A549 (cell line): ENCODE measurements at regions not wholly inside any gene's neighbourhood (a gene's known extent, or its start where the extent isn't known, plus 50 kb on each side); places are given as distances from the start of the nearest gene placed in this dataset.

Source experiments
- ATAC-seq, 2 experiments: fragments of 200-7000 bp in 1 of 2; fragments of >200 bp in 1 of 2; cut with Nextera tagmentation in 1 of 2; cut with Tn5 transposase in 1 of 2; 3 replicates each; pipeline versions ENCODE4 v1.8.0 to v1.9.1; 2018 to 2020; ENCODE audit warnings: mild to moderate bottlenecking in 1 of 2, moderate library complexity in 1 of 2
- CTCF ChIA-PET: fragments of 300-600 bp; sonication (Branson Sonifier 250); formaldehyde crosslinking; extraction: SDS; loops from one replicate; lab custom pipeline; 2021; ENCODE audit warnings: antibody characterized with exemption, inconsistent platforms; lab: Yijun Ruan, JAX
- POLR2A ChIA-PET: fragments of 350-600 bp; formaldehyde crosslinking; extraction: SDS; loops from one replicate; lab custom pipeline; 2021; ENCODE audit warnings: antibody characterized with exemption, inconsistent platforms; lab: Yijun Ruan, JAX
- DNase-seq, 2 experiments: peaks; one replicate each; pipeline versions ENCODE4 v3.0.0 to v3.0.0-alpha.2; 2011 to 2016; ENCODE audit warnings: low read depth in 1 of 2, low spot score in 1 of 2
- FAIRE-seq: peaks from 2 replicates; lab custom pipeline; 2011; peaks lifted over from hg19 to GRCh38; lab: Jason Lieb, UNC
- H3K27ac ChIP-seq, 2 experiments: fragments of >200 bp; sonication (Bioruptor Twin); formaldehyde crosslinking; 3 replicates each; pipeline ENCODE4 v1.5.1; 2016 to 2017
- H3K4me1 ChIP-seq: fragments of >200 bp; sonication (Bioruptor Twin); formaldehyde crosslinking; 3 replicates; pipeline ENCODE4 v1.6.1; 2016
- H3K4me2 ChIP-seq: fragments of >200 bp; sonication (Bioruptor Twin); formaldehyde crosslinking; 3 replicates; pipeline ENCODE4 v1.6.1; 2016
- H3K4me3 ChIP-seq: fragments of >200 bp; sonication (Bioruptor Twin); formaldehyde crosslinking; 3 replicates; pipeline ENCODE4 v1.5.1; 2016
- H3K9me3 ChIP-seq: fragments of >200 bp; sonication (Bioruptor Twin); formaldehyde crosslinking; 3 replicates; pipeline ENCODE4 v1.6.1; 2016
- BCL3 ChIP-seq: fragments of >200 bp; sonication (Bioruptor Twin); formaldehyde crosslinking; IDR thresholded peaks from 3 replicates; pipeline ENCODE4 v1.6.1; 2016
- CBX8 ChIP-seq: fragments of 200-600 bp; sonication (generic); IDR thresholded peaks from 2 replicates; pipeline ENCODE4 v1.6.1; 2016
- CHD2 ChIP-seq: fragments of 150-350 bp; IDR thresholded peaks from 2 replicates; pipeline ENCODE4 v1.6.1; 2014; ENCODE audit warnings: low read length; ENCODE audit not compliant: partially characterized antibody
- CTCF ChIP-seq: fragments of >200 bp; sonication (Bioruptor Twin); formaldehyde crosslinking; IDR thresholded peaks from 3 replicates; pipeline ENCODE4 v1.5.1; 2016
- E2F6 ChIP-seq: IDR thresholded peaks from 2 replicates; pipeline ENCODE4 v1.6.1; 2012; ENCODE audit warnings: low read depth, borderline replicate concordance
- EHMT2 ChIP-seq: fragments of 200-600 bp; sonication (generic); IDR thresholded peaks from 2 replicates; pipeline ENCODE4 v1.6.1; 2016; ENCODE audit warnings: antibody characterized with exemption, low read depth, mild to moderate bottlenecking, moderate library complexity
- ELK1 ChIP-seq: fragments of 150-350 bp; IDR thresholded peaks from 2 replicates; pipeline ENCODE4 v1.6.1; 2014; ENCODE audit warnings: low read depth, mild to moderate bottlenecking, low read length
- HOXB13 ChIP-seq: fragments of 250-450 bp; sonication (Bioruptor Pico); IDR thresholded peaks from 2 replicates; pipeline ENCODE4 v1.5.0; 2020; ENCODE audit warnings: low read depth, mild to moderate bottlenecking, moderate library complexity
- JUN ChIP-seq, 2 experiments: fragments of >200 bp; sonication (Bioruptor Twin); formaldehyde crosslinking; IDR thresholded peaks; 2 replicates in 1 of 2; 3 replicates in 1 of 2; pipeline ENCODE4 v1.6.1; 2016 to 2017
- NPAS2 ChIP-seq: fragments of 250-450 bp; sonication (Bioruptor Pico); IDR thresholded peaks from 2 replicates; pipeline ENCODE4 v1.8.0; 2022; ENCODE audit warnings: mild to moderate bottlenecking, moderate library complexity, borderline replicate concordance
- NR3C1 ChIP-seq: fragments of >200 bp; sonication (Bioruptor Twin); formaldehyde crosslinking; IDR thresholded peaks from 3 replicates; pipeline ENCODE4 v1.6.1; 2017
- PBX3 ChIP-seq: IDR thresholded peaks from 2 replicates; pipeline ENCODE4 v1.6.1; 2012
- RCOR1 ChIP-seq: fragments of 150-350 bp; IDR thresholded peaks from 2 replicates; pipeline ENCODE4 v1.6.1; 2014; ENCODE audit warnings: antibody characterized with exemption, low read length, low read depth
- RFX5 ChIP-seq: fragments of 450-650 bp; IDR thresholded peaks from 2 replicates; pipeline ENCODE4 v1.7.1; 2014; ENCODE audit warnings: antibody characterized with exemption, mild to moderate bottlenecking, moderate library complexity
- SREBF2 ChIP-seq: fragments of 450-650 bp; IDR thresholded peaks from 2 replicates; pipeline ENCODE4 v1.6.1; 2014; ENCODE audit warnings: mild to moderate bottlenecking, moderate library complexity
- ZC3H11A ChIP-seq: fragments of 450-650 bp; IDR thresholded peaks from 2 replicates; pipeline ENCODE4 v1.6.1; 2014; ENCODE audit warnings: antibody characterized with exemption, mild to moderate bottlenecking
- WGBS: methylation state at CpG from one replicate; pipeline ENCODE4 v1.1.6; 2017; ENCODE audit errors: missing lambda C conversion rate; 5-methylcytosine and 5-hydroxymethylcytosine counted together

GRCh38 chr20:19143890-19144289 lies 68.6 kb upstream of the SLC24A3 start:
- TF ChIP-seq EHMT2 (no peak), CBX8 (no peak), ELK1 (no peak), E2F6 (no peak), NPAS2 (CRISPR knock-in tag) (no peak), PBX3 (no peak), NR3C1 (no peak)
- ChIA-PET POLR2A (no interaction called here), CTCF (no interaction called here)
- FAIRE-seq = no peak
- no peak for DNase-seq
- 22% methylated on average over 2 of the region's 2 CpGs for WGBS
- peaks cover 1% of the 10 kb centered on the region; the same call in 1 of the 3 replicates for H3K9me3 ChIP-seq
- no peak overlapping the region for H3K4me3 ChIP-seq
- no peak overlapping the region for H3K4me2 ChIP-seq
- H3K4me1 ChIP-seq = no peaks in the 10 kb centered on the region
- H3K27ac ChIP-seq = no peak overlapping the region
- ATAC-seq = no peak

- 84% methylated on average over 1 of the region's 1 CpG for WGBS
- ATAC-seq = no peak
- H3K27ac ChIP-seq = no peak overlapping the region
- POLR2A ChIA-PET = no interaction called here
- CTCF ChIA-PET = interaction anchor here (0.9 kb wide), 1 partner anchor 189 kb away, joined by 3 read pairs; no protein-coding TSS in a partner anchor
- no peak overlapping the region for H3K4me2 ChIP-seq
- no peaks in the 10 kb centered on the region for H3K4me1 ChIP-seq
- no peak for DNase-seq
- no peaks in the 10 kb centered on the region for H3K9me3 ChIP-seq
- TF ChIP-seq RFX5 = no peak
- no peak for TF ChIP-seq BCL3
- TF ChIP-seq CHD2 = no peak
- no peak for TF ChIP-seq SREBF2
- no peak for TF ChIP-seq JUN (IDR thresholded peaks at IDR 0.05)
- no peak for TF ChIP-seq PBX3
- no peak for TF ChIP-seq RCOR1
- no peak for TF ChIP-seq HOXB13 (CRISPR knock-in tag)
- no peak for TF ChIP-seq ZC3H11A
- no peak for TF ChIP-seq NPAS2 (CRISPR knock-in tag)
- TF ChIP-seq ELK1 = no peak
- no peak for TF ChIP-seq CTCF
- FAIRE-seq = no peak
- H3K4me3 ChIP-seq = no peak overlapping the region
These were observed 51.1 kb upstream of the SLC24A3 start for GRCh38 chr20:19161336-19161735.
